Stimulated activated CD4-positive, alpha-beta T cell treated with anti-CD3 and anti-CD28 coated beads, Interleukin-15, amount 100 ng/mL, for 48 hours (primary cell): ENCODE measurements at regions not wholly inside any gene's neighbourhood (a gene's known extent, or its start where the extent isn't known, plus 50 kb on each side); places are given as distances from the start of the nearest gene placed in this dataset.
"Not testable (repeated sequence)": the region's sequence is repeated elsewhere in the genome, so short reads cannot be mapped to it uniquely, and the experiment has no call there.

Experiments used
- DNase-seq, 2 donors: peaks; one replicate each; pipeline ENCODE4 v3.0.0-alpha.2; 2020; ENCODE audit warnings: low read depth in 2 of 2

DNA sequence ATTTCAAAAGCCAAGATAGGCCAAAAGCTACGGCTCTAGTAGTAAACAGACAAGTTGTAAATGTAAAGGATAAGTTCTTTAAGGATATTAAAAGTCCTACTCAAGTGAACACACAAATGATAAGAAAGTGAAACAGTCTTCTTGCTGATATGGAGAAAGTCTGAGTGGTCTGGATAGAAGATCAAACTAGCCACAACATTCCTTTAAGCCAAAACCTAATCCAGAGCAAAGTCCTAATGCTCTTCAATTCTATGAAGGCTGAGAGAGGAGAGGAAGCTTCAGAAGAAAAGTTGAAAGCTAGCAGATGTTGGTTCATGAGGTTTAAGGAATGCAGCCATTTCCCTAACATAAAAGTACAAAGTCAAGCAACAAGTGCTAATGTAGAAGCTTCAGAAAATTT, 111.7 kb upstream of the ZEB2 start:
- DNase-seq, result no peak

DNA sequence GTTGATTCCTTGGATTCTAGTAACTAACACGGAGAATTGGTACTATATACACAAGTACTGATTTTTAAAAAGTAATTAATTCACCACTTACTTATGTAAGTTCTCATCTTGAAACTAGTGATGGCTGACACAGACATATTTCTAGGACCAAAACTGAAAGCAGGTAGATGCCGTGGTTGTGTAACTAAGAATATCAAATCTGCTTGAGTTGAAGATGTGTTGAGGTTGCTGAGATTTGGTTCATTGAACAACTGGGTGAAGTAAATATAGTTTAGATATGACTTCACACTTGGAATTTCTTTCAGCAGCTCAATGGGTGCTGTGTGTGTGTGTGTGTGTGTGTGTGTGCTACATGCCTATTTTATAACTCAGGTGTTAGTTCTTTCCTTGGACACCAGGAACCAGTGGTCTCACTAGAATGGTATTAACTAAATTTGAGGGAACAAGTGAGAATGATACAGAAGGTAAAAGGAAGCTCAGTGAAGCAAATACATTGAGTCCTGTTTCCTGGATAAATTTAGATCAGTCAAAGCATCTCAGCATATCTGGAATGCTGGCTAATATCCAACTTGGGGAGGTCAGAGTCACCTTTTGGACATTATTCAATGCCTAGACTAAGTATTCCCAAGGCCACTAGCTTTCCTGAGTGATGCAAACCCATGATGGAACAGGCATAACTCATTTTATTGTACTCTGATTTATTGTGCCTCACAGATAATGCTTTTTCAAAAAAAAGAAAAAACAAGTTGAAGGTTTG, 110.7 kb upstream of the ZEB2 start:
- no peak for DNase-seq

DNA sequence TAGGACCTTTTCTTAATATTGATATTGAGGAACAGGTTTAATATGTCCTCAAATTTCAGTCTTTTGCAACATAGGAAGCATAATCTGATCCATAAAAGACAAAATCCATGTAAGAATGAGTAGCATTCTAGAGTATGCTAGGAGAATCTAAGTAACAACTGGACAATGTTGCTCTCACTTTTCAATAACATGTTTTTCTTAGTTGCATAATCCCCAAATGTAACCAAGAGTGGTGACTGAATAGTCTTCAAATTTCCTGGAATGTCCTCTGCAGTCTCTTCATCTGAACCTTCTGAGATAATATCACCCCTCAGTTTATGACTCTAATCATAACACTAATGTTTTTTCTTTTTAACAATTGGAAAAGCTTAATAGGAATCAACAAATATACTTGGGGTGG, 110.0 kb upstream of the ZEB2 start:
- no peak for DNase-seq

DNA sequence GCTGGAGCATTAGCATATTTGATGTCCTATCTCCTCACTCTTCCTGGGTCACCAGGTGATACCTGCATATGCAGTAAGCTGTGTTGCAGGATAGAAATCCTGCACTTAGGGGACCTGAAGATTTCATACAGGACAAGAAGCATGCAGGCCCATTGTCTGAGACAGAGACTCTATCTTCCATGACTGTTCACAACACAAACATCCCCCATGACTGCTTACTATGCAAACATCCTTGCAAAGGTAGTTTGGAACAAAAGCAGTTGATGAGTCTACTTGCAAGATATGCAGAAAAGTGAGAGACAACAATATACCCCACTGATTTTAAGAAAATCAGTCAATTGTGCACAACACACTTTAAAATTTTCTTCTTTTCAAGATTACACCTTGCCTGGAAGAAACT, 108.6 kb upstream of the ZEB2 start:
- DNase-seq, result no peak

DNA sequence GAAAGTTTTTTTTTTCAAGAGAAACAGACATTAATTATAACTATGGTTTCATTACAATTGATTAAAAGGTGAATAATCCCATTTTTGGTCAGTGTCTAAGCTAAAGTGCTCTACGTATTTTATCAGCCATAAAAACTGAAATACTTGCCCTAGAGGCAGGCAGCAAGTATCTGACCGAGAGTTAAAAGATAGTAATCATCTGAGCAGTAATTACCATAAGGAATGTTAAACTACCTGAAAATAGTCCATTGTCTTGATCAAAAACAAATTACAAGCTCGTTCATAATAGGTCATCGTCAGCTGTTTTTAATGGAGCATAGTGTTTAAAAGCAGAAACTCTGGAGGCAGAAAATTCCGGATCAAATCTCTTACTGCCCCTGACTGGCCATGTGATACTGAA, 105.7 kb upstream of the ZEB2 start:
- no peak for DNase-seq

DNA sequence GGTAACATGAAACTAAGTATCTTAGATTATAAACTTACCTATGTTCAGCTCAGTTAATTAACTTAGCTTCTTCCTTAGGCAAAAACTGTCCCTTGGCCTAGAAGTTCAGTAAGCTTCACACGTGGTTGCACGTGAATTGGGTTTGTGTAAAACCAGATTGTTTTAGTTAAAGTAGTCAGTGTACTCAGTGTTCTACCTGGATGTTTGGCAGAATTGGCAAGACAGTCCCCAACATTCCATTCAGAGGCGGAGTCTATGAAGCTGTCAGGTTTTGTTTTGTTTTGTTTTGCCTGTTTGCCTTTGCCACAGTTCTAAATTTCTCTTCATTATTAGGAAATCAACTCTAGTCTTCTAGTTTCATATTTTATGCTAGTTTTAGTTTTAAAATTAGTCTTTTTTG, 105.3 kb upstream of the ZEB2 start:
- DNase-seq, result no peak

DNA sequence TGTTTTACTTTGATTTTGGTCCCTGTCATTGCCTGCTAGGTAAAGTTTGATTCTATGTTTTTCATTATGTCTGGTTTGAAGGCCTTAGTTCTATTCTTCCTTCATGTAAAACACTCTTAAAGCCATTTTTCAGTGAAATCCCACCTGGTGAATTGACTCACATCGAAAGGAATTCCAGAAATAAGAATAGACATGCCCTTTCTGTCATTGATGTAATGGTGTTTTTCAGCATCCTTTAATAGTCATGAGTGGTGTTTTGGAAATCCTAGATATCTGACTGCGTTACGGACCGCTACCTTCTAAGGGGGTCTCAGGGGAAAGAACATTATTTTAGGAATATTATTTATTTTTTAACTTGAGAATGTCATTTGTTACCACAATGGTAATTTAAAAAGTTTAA, 104.5 kb upstream of the ZEB2 start:
- DNase-seq, result no peak

DNA sequence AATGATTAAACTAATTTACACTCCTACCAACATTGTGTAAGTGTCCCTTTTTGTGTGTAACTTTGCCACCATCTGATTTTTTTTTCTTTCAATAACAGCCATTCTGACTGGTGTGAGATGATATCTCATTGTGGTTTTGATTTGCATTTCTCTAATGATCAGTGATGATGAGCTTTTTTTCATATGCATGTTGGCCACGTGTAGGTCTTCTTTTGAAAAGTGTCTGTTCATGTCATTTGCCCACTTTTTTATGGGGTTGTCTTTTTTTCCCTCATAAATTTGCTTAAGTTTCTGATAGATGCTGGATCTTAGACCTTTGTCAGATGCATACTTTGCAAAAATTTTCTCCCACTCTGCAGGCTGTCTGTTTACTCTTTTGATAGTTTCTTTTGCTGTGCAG, 102.5 kb upstream of the ZEB2 start:
- DNase-seq, result not testable (repeated sequence)

DNA sequence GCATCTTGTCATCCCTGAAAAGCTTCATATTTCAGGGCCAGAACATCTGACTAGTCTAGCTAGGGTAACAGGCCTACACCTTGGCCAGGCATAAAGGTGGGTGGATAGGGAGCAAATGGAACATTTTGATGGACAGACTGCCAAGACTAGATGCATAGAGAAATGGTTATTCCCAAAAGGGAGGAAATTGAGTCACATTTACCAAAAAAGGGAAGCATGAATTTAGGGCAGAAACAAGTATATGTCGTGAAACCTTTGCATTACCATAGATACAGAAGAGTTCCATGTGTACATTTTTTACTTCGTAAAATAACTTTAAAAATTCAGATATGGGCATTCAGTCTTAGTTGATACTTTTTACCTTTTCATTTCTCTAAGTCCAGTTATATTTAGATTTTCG, 101.3 kb upstream of the ZEB2 start:
- no peak for DNase-seq

DNA sequence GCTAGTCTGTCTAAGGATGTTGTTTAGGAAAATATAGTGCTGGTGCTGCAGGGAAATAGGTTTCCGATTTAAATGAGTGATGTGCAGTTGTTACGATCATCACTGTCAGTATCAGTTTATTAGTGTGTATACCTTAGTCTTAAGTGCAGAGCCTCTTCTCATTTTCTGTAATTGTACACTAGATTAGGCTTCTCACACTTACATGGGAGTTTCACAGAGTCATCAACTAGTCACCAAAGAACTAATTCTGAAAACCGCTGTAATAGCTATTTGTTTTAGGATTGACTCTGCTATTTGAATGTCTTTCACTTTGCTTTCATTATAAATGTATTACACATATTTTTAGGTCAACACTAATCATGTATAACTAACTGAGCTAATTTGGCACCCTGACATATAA, 99.8 kb upstream of the ZEB2 start:
- no peak for DNase-seq

DNA sequence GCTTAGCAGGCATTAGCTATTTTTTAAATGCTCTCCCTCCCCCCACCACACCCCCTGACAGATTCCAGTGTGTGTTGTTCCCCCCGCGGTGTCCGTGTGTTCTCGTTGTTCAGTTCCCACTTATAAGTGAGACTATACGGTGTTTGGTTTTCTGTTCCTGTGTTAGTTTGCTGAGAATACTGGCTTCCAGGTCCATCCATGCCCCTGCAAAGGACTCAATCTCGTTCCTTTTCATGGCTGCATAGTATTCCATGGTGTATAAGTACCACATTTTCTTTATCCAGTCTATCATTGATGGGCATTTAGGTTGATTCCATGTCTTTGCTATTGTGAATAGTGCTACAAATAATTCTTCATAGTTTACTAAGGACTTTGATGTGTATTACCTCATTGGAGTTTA, 97.3 kb upstream of the ZEB2 start:
- not testable (repeated sequence) for DNase-seq

DNA sequence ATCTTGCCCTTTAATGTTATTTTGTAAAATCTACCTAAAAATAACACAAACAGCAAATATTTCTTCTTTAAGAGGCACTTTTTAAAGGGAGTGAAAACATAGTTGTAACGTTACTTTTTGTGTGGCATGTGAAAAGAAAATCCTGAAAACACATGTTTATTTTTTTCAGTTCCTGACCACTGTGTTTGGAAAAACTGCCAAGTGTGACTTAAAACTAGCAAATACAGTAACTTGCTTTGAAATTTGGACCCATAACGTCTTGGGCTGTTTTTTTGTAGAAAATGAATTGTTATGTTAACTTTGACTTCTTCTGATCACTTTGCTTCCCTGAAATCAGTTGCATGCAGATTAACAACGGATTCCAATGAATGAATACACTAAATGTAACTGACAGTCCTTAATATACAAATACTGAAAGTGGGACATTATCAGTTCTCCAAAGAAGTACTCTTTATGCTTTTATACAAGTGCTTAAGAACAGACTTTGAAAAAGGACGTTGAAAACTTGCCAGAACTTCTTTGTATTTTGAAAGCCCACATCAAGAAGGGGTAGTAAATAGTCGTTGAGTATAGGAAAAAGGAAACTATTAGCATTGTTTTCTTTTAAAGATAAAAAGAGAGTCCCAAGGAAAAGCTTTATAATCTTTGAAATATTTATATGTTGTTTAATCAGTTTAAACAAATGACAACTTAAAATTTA, 96.1 kb upstream of the ZEB2 start:
- DNase-seq, result no peak

DNA sequence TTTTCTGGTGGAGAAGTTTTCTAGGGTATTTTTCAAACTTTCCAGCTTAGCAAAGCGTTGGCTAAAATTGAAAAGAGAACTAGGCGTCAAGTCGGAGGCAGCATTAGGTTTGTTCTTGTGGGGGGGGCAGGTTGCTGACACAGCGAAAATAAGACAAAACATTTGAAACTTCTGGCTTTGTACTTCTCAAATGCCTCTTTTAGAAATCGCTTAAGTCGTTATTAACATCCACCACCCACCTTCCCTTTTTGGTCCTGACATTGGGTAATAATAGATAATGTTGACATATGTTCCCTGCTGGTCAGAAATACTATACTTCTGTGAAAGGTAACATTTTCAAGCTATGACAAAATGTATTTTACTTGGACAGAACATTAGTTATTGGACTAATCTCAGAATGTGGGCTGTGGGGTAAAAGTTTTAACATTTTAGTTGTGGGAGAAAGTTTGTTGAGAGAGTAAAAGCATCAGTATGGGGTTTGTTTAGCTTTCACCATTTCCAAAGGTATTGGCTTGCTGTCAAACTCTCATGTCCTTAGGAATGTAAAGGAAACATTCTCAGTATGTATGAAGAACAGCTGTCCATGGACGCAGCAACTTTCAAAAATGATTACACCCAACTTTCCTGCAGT, 88.1 kb upstream of the ZEB2 start:
- DNase-seq, result no peak

DNA sequence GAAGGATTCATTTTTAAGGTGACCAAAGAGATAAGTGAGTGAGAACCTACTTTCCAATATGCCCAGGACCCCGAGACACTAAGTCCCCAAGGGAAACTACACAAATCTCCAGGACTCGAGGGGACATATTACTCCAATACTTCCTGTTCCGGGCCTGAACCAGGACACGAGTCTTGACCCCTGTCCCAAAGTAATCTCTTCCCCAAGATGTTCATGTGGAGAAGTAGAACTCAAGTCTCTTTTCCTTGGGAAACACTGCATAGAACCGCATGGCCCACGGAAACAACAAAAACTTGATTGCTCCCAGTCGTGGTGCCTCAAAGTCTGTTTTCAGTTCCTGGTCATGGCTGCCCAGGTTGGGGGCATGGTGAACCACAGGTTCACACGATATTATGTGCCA, 87.2 kb upstream of the ZEB2 start:
- no peak for DNase-seq

DNA sequence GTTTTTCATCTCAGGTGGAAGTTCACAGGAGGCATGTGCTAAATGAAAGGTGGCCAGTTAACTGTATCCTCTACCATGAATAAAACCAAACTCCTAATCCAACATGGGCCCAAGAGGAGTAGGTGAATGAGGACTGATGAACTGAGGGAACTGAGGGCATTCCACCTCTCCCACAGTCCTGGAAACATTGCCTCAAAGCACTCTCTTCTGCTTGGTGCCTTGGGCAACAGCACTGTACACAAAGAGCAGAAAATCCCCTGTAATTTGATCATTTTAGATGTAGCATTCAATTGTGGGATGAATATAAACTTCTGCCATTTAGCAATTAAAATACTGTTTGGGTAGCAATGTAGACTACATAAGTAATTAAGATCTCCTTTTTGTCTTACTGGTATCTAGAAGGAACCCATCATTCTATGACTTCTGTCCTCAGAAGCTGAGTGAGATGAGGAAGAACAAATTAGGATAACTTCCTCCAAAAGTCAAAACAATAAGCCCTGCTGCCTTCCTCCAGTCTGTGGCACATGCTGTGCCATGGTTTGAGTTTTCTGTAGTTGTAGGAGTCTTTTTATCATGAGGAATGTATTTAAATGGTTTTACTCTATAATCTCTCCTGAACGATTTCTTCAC, 86.7 kb upstream of the ZEB2 start:
- no peak for DNase-seq

DNA sequence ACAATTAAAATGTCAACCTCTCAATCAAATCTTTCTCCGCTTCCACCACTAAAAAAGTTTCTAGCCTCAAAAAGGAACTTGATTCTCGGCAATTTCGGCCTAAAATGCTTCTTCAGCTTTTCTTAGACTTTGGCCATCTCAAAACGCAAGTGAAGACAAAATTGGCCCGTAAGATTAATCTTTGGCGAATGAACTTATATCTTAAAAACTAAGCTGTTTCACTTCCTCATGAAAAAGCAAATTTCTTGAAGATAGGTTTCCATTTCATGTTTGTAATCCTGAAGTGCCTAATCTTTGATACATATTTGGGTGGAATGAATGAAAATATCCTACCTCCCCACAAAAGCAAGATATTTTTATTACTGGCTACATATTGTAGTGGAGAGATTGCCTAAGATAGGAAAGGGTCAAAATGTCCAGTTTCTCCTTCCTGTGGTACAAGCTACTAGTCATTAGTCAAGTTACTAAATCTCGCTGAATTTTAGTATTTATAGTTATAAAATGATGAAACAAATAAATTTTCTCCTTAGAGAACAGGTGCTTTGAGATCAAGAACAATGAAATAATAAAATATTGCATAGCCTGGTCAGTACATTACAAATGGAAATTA, 85.4 kb upstream of the ZEB2 start:
- DNase-seq, result no peak

DNA sequence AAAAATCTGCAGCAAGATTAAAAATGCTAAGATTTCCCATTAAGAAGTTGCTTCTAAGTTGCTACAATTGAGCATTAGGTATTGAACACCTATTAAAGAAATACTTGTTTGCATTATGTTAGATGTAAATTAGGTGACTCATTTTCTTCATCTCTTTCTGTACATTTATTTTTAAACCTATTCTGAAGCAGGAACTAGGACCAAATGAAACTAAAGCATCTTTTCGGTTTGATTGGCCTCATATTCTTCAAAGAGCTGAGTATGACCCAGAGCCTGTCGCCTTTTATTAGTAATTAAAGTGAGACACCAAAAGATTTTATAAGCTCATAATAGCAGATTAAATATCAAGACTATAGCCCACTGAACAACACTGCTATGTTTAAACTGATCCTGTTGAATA, 83.4 kb upstream of the ZEB2 start:
- DNase-seq, result no peak

DNA sequence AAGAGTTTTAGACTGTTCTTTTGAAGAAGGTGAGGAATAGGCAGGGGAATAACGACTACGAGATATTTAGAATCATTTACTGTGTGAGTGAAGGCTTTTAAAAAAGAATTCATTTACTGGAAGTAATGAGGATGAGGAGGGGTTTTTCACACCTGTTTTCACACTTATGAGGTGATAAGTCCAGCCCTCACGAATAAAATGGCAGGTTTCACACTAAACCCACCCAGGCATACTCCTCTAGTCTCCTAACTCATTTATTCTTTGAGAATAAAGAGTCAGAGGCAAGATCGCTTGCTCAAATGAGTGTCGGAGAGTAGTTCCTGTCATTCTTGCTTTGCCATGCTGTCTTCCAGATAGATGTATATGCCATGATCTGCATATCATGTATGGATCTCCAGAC, 79.0 kb upstream of the ZEB2 start:
- no peak for DNase-seq

DNA sequence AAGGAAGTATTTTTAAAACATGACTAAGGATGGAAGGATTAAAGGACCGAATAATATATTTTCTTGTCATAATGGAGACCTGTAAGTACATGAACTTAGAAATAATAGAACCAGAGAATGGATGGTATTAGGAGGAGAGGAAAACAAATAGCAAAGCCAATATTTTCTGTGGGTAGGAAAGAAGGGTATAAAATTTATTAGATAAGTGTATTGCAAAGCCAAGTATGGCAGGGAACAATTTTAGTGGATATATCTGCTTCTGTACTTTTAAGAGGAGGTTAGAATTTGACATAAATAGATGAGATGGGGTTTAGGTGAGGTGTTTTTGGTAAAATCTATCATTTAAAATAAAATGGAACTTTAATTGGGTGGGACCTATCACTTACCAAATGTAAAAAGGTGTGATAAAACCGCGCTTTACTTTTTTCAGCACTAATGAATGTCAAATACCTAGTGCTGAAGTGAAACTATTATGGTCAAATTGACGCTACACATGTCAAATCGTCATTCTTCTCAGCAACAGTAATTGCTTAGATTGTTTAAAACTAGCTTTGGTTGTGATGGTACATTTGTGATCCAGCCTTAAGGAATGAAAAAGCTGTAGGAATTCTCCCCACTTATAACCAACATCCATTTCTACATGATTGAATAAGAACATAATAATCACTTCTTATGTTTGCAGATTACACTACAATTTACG, 78.1 kb upstream of the ZEB2 start:
- DNase-seq, result no peak

DNA sequence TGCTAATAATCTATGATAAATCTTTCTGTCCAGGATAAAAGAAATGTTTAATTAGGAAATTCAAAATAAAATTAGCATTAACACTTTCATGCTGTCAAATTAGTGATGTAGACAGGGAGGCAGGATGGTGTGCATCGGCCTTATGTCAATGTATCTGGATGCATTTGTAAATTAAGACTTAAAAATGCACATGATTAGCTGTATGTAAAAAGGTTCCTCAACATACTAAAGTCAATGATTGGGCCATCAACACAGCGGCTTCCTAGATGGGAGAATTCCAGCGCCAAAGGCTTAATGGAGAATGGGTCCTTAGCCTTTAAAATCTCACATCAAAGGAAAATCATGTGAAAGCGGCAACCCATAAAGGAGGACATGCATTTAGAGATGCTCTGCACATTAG, 77.5 kb upstream of the ZEB2 start:
- DNase-seq, result no peak

DNA sequence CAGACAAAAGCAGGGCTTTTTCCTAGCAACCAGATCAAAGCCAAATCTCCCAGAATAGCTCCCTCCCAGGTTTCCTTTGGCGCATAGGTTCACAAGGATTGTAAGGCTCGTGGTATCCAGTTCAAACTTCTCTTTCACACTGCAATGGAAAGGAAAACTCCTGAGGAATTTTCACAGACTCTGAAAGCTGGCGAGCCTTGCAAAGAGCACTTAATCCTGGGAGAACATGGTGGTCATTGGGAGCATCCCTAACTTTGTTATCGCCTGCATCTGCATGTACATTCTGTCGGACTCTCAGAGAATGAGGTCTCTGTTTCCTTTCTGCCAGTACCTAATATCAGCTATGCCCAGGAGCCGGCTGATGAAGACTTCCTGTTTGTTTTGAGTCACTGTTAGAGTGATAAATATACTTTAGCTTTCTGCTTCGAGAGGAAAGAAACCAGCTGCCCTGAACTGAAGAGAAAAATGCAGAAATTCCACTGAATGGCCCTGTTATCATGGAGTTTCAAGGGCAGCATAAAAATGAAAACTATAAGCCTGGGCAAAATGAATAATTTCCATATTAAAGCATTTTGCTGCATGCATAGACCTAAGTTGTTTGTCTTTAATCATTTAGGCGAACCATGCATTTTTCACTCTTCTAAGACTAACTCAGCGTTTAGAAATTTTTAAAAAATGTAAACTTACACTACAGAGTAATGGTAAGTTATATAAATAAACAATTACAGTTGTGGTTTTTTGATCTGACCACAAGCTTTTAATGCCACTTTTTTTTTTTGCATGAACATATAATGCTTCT, 76.4 kb upstream of the ZEB2 start:
- DNase-seq, result no peak
